ENCODE measurements at regions not wholly inside any gene's neighbourhood (a gene's known extent, or its start where the extent isn't known, plus 50 kb on each side); places are given as distances from the start of the nearest gene placed in this dataset.

- H3K4me1 ChIP-seq (ENCODE audit: control insufficient read depth, low read length) = no peaks in the 10 kb centered on the region
- H3K4me2 ChIP-seq (ENCODE audit: low read length) = no peak overlapping the region
- H4K20me1 ChIP-seq (ENCODE audit: control insufficient read depth, insufficient read depth, low read depth, low read length) = no peaks in the 10 kb centered on the region
- TF ChIP-seq EZH2phosphoT487 (IDR thresholded peaks at IDR 0.05; ENCODE audit: borderline replicate concordance, low read length) (no peak), CTCF (IDR thresholded peaks at IDR 0.05; ENCODE audit: low read depth, low read length, poor library complexity, severe bottlenecking) (no peak)
- H3K9me2 ChIP-seq (replicated peaks; ENCODE audit: control insufficient read depth, low read length) = no peaks in the 10 kb centered on the region
- no peaks in the 10 kb centered on the region for H3F3A ChIP-seq (ENCODE audit: control insufficient read depth, insufficient read depth)
- no peaks in the 10 kb centered on the region for H3K79me2 ChIP-seq (ENCODE audit: control insufficient read depth, low read length)
- no peaks in the 10 kb centered on the region for H3K27me3 ChIP-seq (ENCODE audit: control insufficient read depth, low read length)
- H3K27ac ChIP-seq (ENCODE audit: low read depth, low read length) = no peak overlapping the region
- no peaks in the 10 kb centered on the region for H3K36me3 ChIP-seq (ENCODE audit: control insufficient read depth, low read length)
- H3K9me3 ChIP-seq (ENCODE audit: control insufficient read depth, insufficient read depth, low read length) = no peaks in the 10 kb centered on the region
- no peak overlapping the region for H3K4me3 ChIP-seq (ENCODE audit: low read length)
Measured at GRCh38 chrX:7444967-7445366, 297.0 kb upstream of the PUDP start.

- H3K9me3 ChIP-seq (ENCODE audit: control insufficient read depth, insufficient read depth, low read length) = no peaks in the 10 kb centered on the region
- no peaks in the 10 kb centered on the region for H3F3A ChIP-seq (ENCODE audit: control insufficient read depth, insufficient read depth)
- H3K36me3 ChIP-seq (ENCODE audit: control insufficient read depth, low read length) = no peaks in the 10 kb centered on the region
- no peaks in the 10 kb centered on the region for H3K79me2 ChIP-seq (ENCODE audit: control insufficient read depth, low read length)
- H3K4me3 ChIP-seq (ENCODE audit: low read length) = no peak overlapping the region
- no peak overlapping the region for H3K27ac ChIP-seq (ENCODE audit: low read depth, low read length)
- no peaks in the 10 kb centered on the region for H3K27me3 ChIP-seq (ENCODE audit: control insufficient read depth, low read length)
- no peak overlapping the region for H3K4me2 ChIP-seq (ENCODE audit: low read length)
- H3K4me1 ChIP-seq (ENCODE audit: control insufficient read depth, low read length) = no peaks in the 10 kb centered on the region
- no peak for TF ChIP-seq CTCF (IDR thresholded peaks at IDR 0.05; ENCODE audit: low read depth, low read length, poor library complexity, severe bottlenecking)
- no peak for TF ChIP-seq EZH2phosphoT487 (IDR thresholded peaks at IDR 0.05; ENCODE audit: borderline replicate concordance, low read length)
- H4K20me1 ChIP-seq (ENCODE audit: control insufficient read depth, insufficient read depth, low read depth, low read length) = no peaks in the 10 kb centered on the region
- no peaks in the 10 kb centered on the region for H3K9me2 ChIP-seq (replicated peaks; ENCODE audit: control insufficient read depth, low read length)
Measured at GRCh38 chrX:7441586-7441985, 293.6 kb upstream of the PUDP start.

- no peaks in the 10 kb centered on the region for H3K9me2 ChIP-seq (replicated peaks; ENCODE audit: control insufficient read depth, low read length)
- no peaks in the 10 kb centered on the region for H3K79me2 ChIP-seq (ENCODE audit: control insufficient read depth, low read length)
- H3K27ac ChIP-seq (ENCODE audit: low read depth, low read length) = no peak overlapping the region
- H3K36me3 ChIP-seq (ENCODE audit: control insufficient read depth, low read length) = no peaks in the 10 kb centered on the region
- no peaks in the 10 kb centered on the region for H4K20me1 ChIP-seq (ENCODE audit: control insufficient read depth, insufficient read depth, low read depth, low read length)
- no peaks in the 10 kb centered on the region for H3K4me1 ChIP-seq (ENCODE audit: control insufficient read depth, low read length)
- H3K9me3 ChIP-seq (ENCODE audit: control insufficient read depth, insufficient read depth, low read length) = no peaks in the 10 kb centered on the region
- no peaks in the 10 kb centered on the region for H3F3A ChIP-seq (ENCODE audit: control insufficient read depth, insufficient read depth)
- TF ChIP-seq EZH2phosphoT487 (IDR thresholded peaks at IDR 0.05; ENCODE audit: borderline replicate concordance, low read length) = no peak
- H3K4me2 ChIP-seq (ENCODE audit: low read length) = no peak overlapping the region
- no peaks in the 10 kb centered on the region for H3K27me3 ChIP-seq (ENCODE audit: control insufficient read depth, low read length)
- H3K4me3 ChIP-seq (ENCODE audit: low read length) = no peak overlapping the region
Measured at GRCh38 chrX:7435822-7436221, 287.9 kb upstream of the PUDP start.

GRCh38 chrX:7432901-7433300 is 284.9 kb upstream of the PUDP start:
- Histone ChIP-seq H3K27ac (ENCODE audit: low read depth, low read length) (no peak overlapping the region), H3K9me2 (replicated peaks; ENCODE audit: control insufficient read depth, low read length) (no peaks in the 10 kb centered on the region), H3F3A (ENCODE audit: control insufficient read depth, insufficient read depth) (no peaks in the 10 kb centered on the region), H3K36me3 (ENCODE audit: control insufficient read depth, low read length) (no peaks in the 10 kb centered on the region), H3K4me2 (ENCODE audit: low read length) (no peak overlapping the region), H3K4me3 (ENCODE audit: low read length) (no peak overlapping the region), H4K20me1 (ENCODE audit: control insufficient read depth, insufficient read depth, low read depth, low read length) (no peaks in the 10 kb centered on the region), H3K4me1 (ENCODE audit: control insufficient read depth, low read length) (no peaks in the 10 kb centered on the region), H3K79me2 (ENCODE audit: control insufficient read depth, low read length) (no peaks in the 10 kb centered on the region), H3K9me3 (ENCODE audit: control insufficient read depth, insufficient read depth, low read length) (no peaks in the 10 kb centered on the region), H3K27me3 (ENCODE audit: control insufficient read depth, low read length) (no peaks in the 10 kb centered on the region)
- no peak for TF ChIP-seq EZH2phosphoT487 (IDR thresholded peaks at IDR 0.05; ENCODE audit: borderline replicate concordance, low read length)
- no peak for TF ChIP-seq CTCF (IDR thresholded peaks at IDR 0.05; ENCODE audit: low read depth, low read length, poor library complexity, severe bottlenecking)

Measured in DOHH2 (cell line).